A673 (cell line): ENCODE measurements at regions not wholly inside any gene's neighbourhood (a gene's known extent, or its start where the extent isn't known, plus 50 kb on each side); places are given as distances from the start of the nearest gene placed in this dataset.

Experiments used
- BruUV-seq: library from RNA; stranded (reverse); fragments of 400-500 nt; replicated peaks from 2 replicates; lab custom pipeline; 2021; lab: Mats Ljungman, UMichigan
- CTCF ChIA-PET: fragments of 300-600 bp; sonication (Branson Sonifier 250); formaldehyde crosslinking; loops from one replicate; lab custom pipeline; 2022; ENCODE audit warnings: antibody characterized with exemption; lab: Charles Lee
- POLR2A ChIA-PET: fragments of 300-600 bp; sonication (Branson Sonifier 250); formaldehyde crosslinking; loops from one replicate; lab custom pipeline; 2022; ENCODE audit warnings: antibody characterized with exemption; ENCODE audit not compliant: low non-redundant PET; lab: Charles Lee
- DNase-seq: peaks from one replicate; pipeline ENCODE4 v3.0.0-alpha.2; 2015; ENCODE audit warnings: low spot score
- H3K27ac ChIP-seq: fragments of 200-600 bp; sonication (generic); 2 replicates; pipeline ENCODE4 v1.5.1; 2016; ENCODE audit warnings: mixed run types, low read depth, mild to moderate bottlenecking, mixed read lengths, antibody characterized with exemption, low read length; ENCODE audit not compliant: poor library complexity, severe bottlenecking
- H3K27me3 ChIP-seq: fragments of 200-600 bp; sonication (generic); replicated peaks from 2 replicates; pipeline ENCODE4 v1.6.1; 2017; ENCODE audit warnings: mixed run types, low read depth, mild to moderate bottlenecking, mixed read lengths, antibody characterized with exemption, low read length; ENCODE audit not compliant: insufficient read depth, poor library complexity
- H3K36me3 ChIP-seq: fragments of 200-600 bp; sonication (generic); 2 replicates; pipeline ENCODE4 v1.6.1; 2016; ENCODE audit warnings: mixed run types, mild to moderate bottlenecking, mixed read lengths, antibody characterized with exemption, low read length; ENCODE audit not compliant: insufficient read depth, poor library complexity, severe bottlenecking
- H3K4me1 ChIP-seq: fragments of 200-600 bp; sonication (generic); 2 replicates; pipeline ENCODE4 v1.6.1; 2017; ENCODE audit warnings: mixed run types, mild to moderate bottlenecking, mixed read lengths, antibody characterized with exemption, low read length; ENCODE audit not compliant: insufficient read depth, poor library complexity, severe bottlenecking
- H3K4me3 ChIP-seq: fragments of 200-600 bp; sonication (generic); 2 replicates; pipeline ENCODE4 v1.5.1; 2016; ENCODE audit warnings: low read depth, mixed run types, mild to moderate bottlenecking, mixed read lengths, low read length; ENCODE audit not compliant: poor library complexity, severe bottlenecking
- H3K9me3 ChIP-seq: fragments of 200-600 bp; sonication (generic); 2 replicates; pipeline ENCODE4 v1.6.1; 2016; ENCODE audit warnings: mixed run types, low read depth, mild to moderate bottlenecking, mixed read lengths, antibody characterized with exemption, low read length; ENCODE audit not compliant: poor library complexity, severe bottlenecking
- CTCF ChIP-seq: fragments of 300-800, 200-600 bp; sonication (generic); conservative IDR thresholded peaks from 2 replicates; pipeline ENCODE4 v1.5.1; 2017; ENCODE audit warnings: low read depth, mild to moderate bottlenecking, antibody characterized with exemption, low read length, moderate library complexity, mixed read lengths
- EZH2 ChIP-seq: fragments of 200-600 bp; sonication (generic); IDR thresholded peaks from 2 replicates; pipeline ENCODE4 v1.6.1; 2017; ENCODE audit warnings: borderline replicate concordance, low read depth, mild to moderate bottlenecking, mixed read lengths, antibody characterized with exemption, low read length; ENCODE audit not compliant: poor library complexity, severe bottlenecking
- intact Hi-C: fragments of 100-400 bp; cut with micrococcal nuclease; formaldehyde crosslinking; loops from one replicate; pipeline ENCODE4 v1.10.0; 2022; ENCODE audit not compliant: unreplicated experiment

GRCh38 chrX:7441586-7441985 lies 293.6 kb upstream of the PUDP start:
- Histone ChIP-seq H3K4me3 (no peak overlapping the region), H3K36me3 (no peaks in the 10 kb centered on the region), H3K27me3 (no peaks in the 10 kb centered on the region), H3K9me3 (peaks cover 3% of the 10 kb centered on the region), H3K4me1 (no peaks in the 10 kb centered on the region), H3K27ac (no peak overlapping the region)
- no TSS peak for BruUV-seq
- CTCF ChIA-PET: no interaction called here
- POLR2A ChIA-PET: interaction anchor here (0.6 kb wide), 1 partner anchor 17 kb away, joined by 4 read pairs; no protein-coding TSS in a partner anchor
- DNase-seq: no peak
- intact Hi-C loops: no loop called here
- TF ChIP-seq EZH2 (no peak), CTCF (no peak)

- H3K27ac ChIP-seq: no peak overlapping the region
- TF ChIP-seq CTCF: no peak
- no peak overlapping the region for H3K4me3 ChIP-seq
- ChIA-PET POLR2A (no interaction called here), CTCF (no interaction called here)
- BruUV-seq: no TSS peak
- no peak for DNase-seq
- intact Hi-C loops: no loop called here
- peaks cover 3% of the 10 kb centered on the region for H3K9me3 ChIP-seq
- no peaks in the 10 kb centered on the region for H3K36me3 ChIP-seq
- H3K4me1 ChIP-seq: no peaks in the 10 kb centered on the region
- H3K27me3 ChIP-seq: no peaks in the 10 kb centered on the region
Observed at GRCh38 chrX:7435822-7436221, 287.9 kb upstream of the PUDP start.

- no peak for TF ChIP-seq CTCF
- no peak for TF ChIP-seq EZH2
- ChIA-PET CTCF (no interaction called here), POLR2A (no interaction called here)
- H3K4me1 ChIP-seq: no peaks in the 10 kb centered on the region
- DNase-seq: no peak
- no peak overlapping the region for H3K4me3 ChIP-seq
- no peak overlapping the region for H3K27ac ChIP-seq
- no peaks in the 10 kb centered on the region for H3K36me3 ChIP-seq
- no peaks in the 10 kb centered on the region for H3K9me3 ChIP-seq
- BruUV-seq: no TSS peak
- intact Hi-C loops: no loop called here
- H3K27me3 ChIP-seq: no peaks in the 10 kb centered on the region
Observed at GRCh38 chrX:7432901-7433300, 284.9 kb upstream of the PUDP start.
